CD4-positive, alpha-beta T cell (primary cell): ENCODE measurements at regions not wholly inside any gene's neighbourhood (a gene's known extent, or its start where the extent isn't known, plus 50 kb on each side); places are given as distances from the start of the nearest gene placed in this dataset.

Source experiments
- ATAC-seq: fragments of 200-7000 bp; cut with Tn5 transposase; one replicate; pipeline ENCODE4 v1.10.0; 2022; ENCODE audit warnings: mild to moderate bottlenecking; ENCODE audit not compliant: poor library complexity
- CTCF ChIA-PET: fragments of 350-600 bp; sonication (Branson Sonifier 250); formaldehyde crosslinking; loops from one replicate; lab custom pipeline; 2021; ENCODE audit warnings: antibody characterized with exemption, inconsistent platforms; lab: Charles Lee
- POLR2A ChIA-PET: fragments of 350-600 bp; sonication (Branson Sonifier 250); formaldehyde crosslinking; loops from one replicate; lab custom pipeline; 2021; ENCODE audit warnings: antibody characterized with exemption, inconsistent platforms; lab: Charles Lee
- DNase-seq, 14 experiments: peaks; one replicate each; pipeline ENCODE4 v3.0.0-alpha.2; 2013 to 2020; ENCODE audit warnings: mixed read lengths in 2 of 14
- H3K27ac ChIP-seq, 2 donors: one replicate each; pipeline versions ENCODE4 v1.5.1 to v1.7.0; 2013; ENCODE audit warnings: low read length in 2 of 2, low read depth in 1 of 2, mild to moderate bottlenecking in 1 of 2
- H3K27me3 ChIP-seq, 2 experiments: 1 replicate in 1 of 2; 2 replicates in 1 of 2; pipeline versions ENCODE4 v1.6.1 to v1.7.0; 2013; ENCODE audit warnings: low read length in 2 of 2, control low read depth in 1 of 2, mild to moderate bottlenecking in 1 of 2, moderate library complexity in 1 of 2; ENCODE audit not compliant: insufficient read depth in 2 of 2, control insufficient read depth in 1 of 2
- H3K36me3 ChIP-seq: one replicate; pipeline ENCODE4 v1.6.1; 2013; ENCODE audit warnings: low read length, control low read depth; ENCODE audit not compliant: insufficient read depth
- H3K4me1 ChIP-seq: one replicate; pipeline ENCODE4 v1.6.1; 2013; ENCODE audit warnings: low read length, control low read depth; ENCODE audit not compliant: insufficient read depth
- H3K4me3 ChIP-seq: one replicate; pipeline ENCODE4 v1.5.1; 2013; ENCODE audit warnings: mild to moderate bottlenecking, low read length, moderate library complexity
- H3K9me3 ChIP-seq, 2 experiments: 1 replicate in 1 of 2; 2 replicates in 1 of 2; pipeline versions ENCODE4 v1.6.1 to v1.7.0; 2013; ENCODE audit warnings: low read length in 2 of 2, mild to moderate bottlenecking in 2 of 2, control low read depth in 1 of 2, moderate library complexity in 1 of 2; ENCODE audit not compliant: control insufficient read depth in 1 of 2, insufficient read depth in 1 of 2
- H3K27ac Mint-ChIP-seq: one replicate; pipeline ENCODE4 v1.8.0; 2020; ENCODE audit warnings: mixed read lengths
- H3K27me3 Mint-ChIP-seq: one replicate; pipeline ENCODE4 v1.8.0; 2021; ENCODE audit warnings: mixed read lengths
- H3K36me3 Mint-ChIP-seq: one replicate; pipeline ENCODE4 v1.8.0; 2021; ENCODE audit warnings: low read depth, mixed read lengths
- H3K4me1 Mint-ChIP-seq: one replicate; pipeline ENCODE4 v1.8.0; 2021; ENCODE audit warnings: low read depth, mixed read lengths
- H3K4me3 Mint-ChIP-seq: one replicate; pipeline ENCODE4 v1.8.0; 2020; ENCODE audit warnings: mild to moderate bottlenecking, mixed read lengths
- H3K9me3 Mint-ChIP-seq: one replicate; pipeline ENCODE4 v1.8.0; 2020; ENCODE audit warnings: mixed read lengths
- CTCF ChIP-seq: fragments of 200-600 bp; IDR thresholded peaks from one replicate; pipeline ENCODE4 v1.8.0; 2022; ENCODE audit warnings: antibody characterized with exemption, mild to moderate bottlenecking
- intact Hi-C, 2 experiments: fragments of 100-400 bp; cut with DNase I in 1 of 2; cut with micrococcal nuclease in 1 of 2; formaldehyde crosslinking; loops; one replicate each; pipeline versions ENCODE4 v1.15.1 to v1.9.0; 2023 to 2025; cut with DNase I, micrococcal nuclease

DNA sequence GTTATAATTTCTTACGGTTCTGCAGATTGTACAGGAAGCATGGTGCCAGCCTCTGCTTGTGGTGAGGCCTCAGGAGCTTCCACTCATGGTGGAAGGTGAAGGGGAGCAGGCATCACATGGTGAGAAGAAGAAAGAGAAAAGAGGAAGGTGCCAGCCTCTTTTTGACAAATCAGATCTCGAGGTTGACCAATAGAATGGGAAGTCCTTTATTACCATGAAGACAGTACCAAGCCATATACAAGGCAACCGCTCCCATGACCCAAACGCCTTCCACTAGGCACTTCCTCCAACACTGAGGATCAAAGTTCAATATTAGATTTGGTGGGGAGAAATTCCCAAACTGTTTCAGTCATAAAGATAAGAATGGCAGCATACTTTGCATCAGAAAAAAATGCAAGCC lies 502.8 kb downstream of the GLRX3 start:
- TF ChIP-seq CTCF = no peak
- no peak overlapping the region for H3K27ac Mint-ChIP-seq
- H3K4me1 ChIP-seq = no peaks in the 10 kb centered on the region
- no peaks in the 10 kb centered on the region for H3K4me1 Mint-ChIP-seq
- no peak for ATAC-seq
- ChIA-PET CTCF (no interaction called here), POLR2A (no interaction called here)
- H3K27me3 ChIP-seq = peaks cover 0 to 7% of the 10 kb centered on the region in 2 experiments
- H3K9me3 Mint-ChIP-seq = no peaks in the 10 kb centered on the region
- H3K36me3 ChIP-seq = no peaks in the 10 kb centered on the region
- H3K27ac ChIP-seq = no peak overlapping the region
- intact Hi-C loops = no loop called here
- no peak overlapping the region for H3K4me3 Mint-ChIP-seq
- H3K4me3 ChIP-seq = no peak overlapping the region
- no peaks in the 10 kb centered on the region for H3K9me3 ChIP-seq
- H3K36me3 Mint-ChIP-seq = no peaks in the 10 kb centered on the region
- H3K27me3 Mint-ChIP-seq = peaks cover 34% of the 10 kb centered on the region
- no peak for DNase-seq

GRCh38 chr10:130642926-130643325 lies 506.7 kb downstream of the GLRX3 start:
- Histone ChIP-seq H3K36me3 (no peaks in the 10 kb centered on the region), H3K4me1 (no peaks in the 10 kb centered on the region), H3K27ac (no peak overlapping the region), H3K4me3 (no peak overlapping the region), H3K9me3 (peaks cover 0 to 9% of the 10 kb centered on the region in 2 experiments), H3K27me3 (no peaks in the 10 kb centered on the region)
- H3K4me1 Mint-ChIP-seq = no peaks in the 10 kb centered on the region
- H3K27me3 Mint-ChIP-seq = peaks cover 9% of the 10 kb centered on the region
- DNase-seq (no peak), ATAC-seq (no peak)
- ChIA-PET CTCF (no interaction called here), POLR2A (no interaction called here)
- no peak for TF ChIP-seq CTCF
- H3K9me3 Mint-ChIP-seq = peaks cover 2% of the 10 kb centered on the region
- H3K27ac Mint-ChIP-seq = no peak overlapping the region
- intact Hi-C loops = no loop called here
- H3K36me3 Mint-ChIP-seq = no peaks in the 10 kb centered on the region
- H3K4me3 Mint-ChIP-seq = no peak overlapping the region

GRCh38 chr10:130647341-130647740 lies 511.1 kb downstream of the GLRX3 start:
- H3K4me3 ChIP-seq = no peak overlapping the region
- intact Hi-C loops = no loop called here
- CTCF ChIA-PET = no interaction called here
- DNase-seq = no peak
- Mint-ChIP-seq H3K36me3 (no peaks in the 10 kb centered on the region), H3K4me1 (no peaks in the 10 kb centered on the region), H3K27ac (no peak overlapping the region), H3K27me3 (peaks cover 9% of the 10 kb centered on the region), H3K4me3 (no peak overlapping the region), H3K9me3 (peaks cover 2% of the 10 kb centered on the region)
- H3K4me1 ChIP-seq = no peaks in the 10 kb centered on the region
- POLR2A ChIA-PET = no interaction called here
- ATAC-seq = no peak
- no peaks in the 10 kb centered on the region for H3K27me3 ChIP-seq
- no peak overlapping the region for H3K27ac ChIP-seq
- H3K9me3 ChIP-seq = peaks cover 0 to 32% of the 10 kb centered on the region in 2 experiments
- no peak for TF ChIP-seq CTCF
- no peaks in the 10 kb centered on the region for H3K36me3 ChIP-seq
